HL-60 (cell line): ENCODE measurements at regions not wholly inside any gene's neighbourhood (a gene's known extent, or its start where the extent isn't known, plus 50 kb on each side); places are given as distances from the start of the nearest gene placed in this dataset.

Experiments used
- CTCF ChIP-seq: IDR thresholded peaks from one replicate; pipeline ENCODE4 v1.5.1; 2011; ENCODE audit warnings: low read length, control low read depth, inconsistent platforms; ENCODE audit not compliant: insufficient read depth
- GABPA ChIP-seq: IDR thresholded peaks from 2 replicates; pipeline ENCODE4 v1.6.1; 2012; ENCODE audit warnings: low read depth
- SPI1 ChIP-seq: IDR thresholded peaks from 2 replicates; pipeline ENCODE4 v1.6.1; 2012; ENCODE audit warnings: low read depth, mild to moderate bottlenecking, borderline replicate concordance

GRCh38 chr15:79381593-79381992 lies 50.5 kb upstream of the MINAR1 start:
- TF ChIP-seq CTCF (no peak), GABPA (no peak), SPI1 (no peak)
